WERI-Rb-1 (cell line): ENCODE measurements at regions not wholly inside any gene's neighbourhood (a gene's known extent, or its start where the extent isn't known, plus 50 kb on each side); places are given as distances from the start of the nearest gene placed in this dataset.

Source experiments
- DNase-seq: peaks from one replicate; pipeline ENCODE4 v3.0.0-alpha.2; 2020
- H3K27ac ChIP-seq: fragments of 250-450 bp; sonication (Bioruptor Pico); 2 replicates; pipeline ENCODE4 v1.5.1; 2020; ENCODE audit warnings: mild to moderate bottlenecking, moderate library complexity
- H3K27me3 ChIP-seq: fragments of 250-450 bp; sonication (Bioruptor Pico); 2 replicates; pipeline ENCODE4 v1.5.1; 2021; ENCODE audit warnings: mild to moderate bottlenecking, low read depth, moderate library complexity; ENCODE audit not compliant: insufficient read depth, severe bottlenecking
- H3K36me3 ChIP-seq: fragments of 250-450 bp; sonication (Bioruptor Pico); 2 replicates; pipeline ENCODE4 v1.5.1; 2020; ENCODE audit warnings: mild to moderate bottlenecking, moderate library complexity
- H3K4me3 ChIP-seq: 2 replicates; pipeline ENCODE4 v1.5.1; 2011; ENCODE audit warnings: low read depth, mild to moderate bottlenecking, control low read depth, low read length
- H3K9me3 ChIP-seq: fragments of 250-450 bp; sonication (Bioruptor Pico); 2 replicates; pipeline ENCODE4 v1.5.1; 2021; ENCODE audit warnings: mild to moderate bottlenecking, moderate library complexity; ENCODE audit not compliant: severe bottlenecking
- TF ChIP-seq, protein P1 (sequence below): IDR thresholded peaks from 2 replicates; pipeline ENCODE4 v1.5.1; 2011; ENCODE audit warnings: low read depth, mild to moderate bottlenecking, control low read depth, inconsistent platforms, low read length

DNA sequence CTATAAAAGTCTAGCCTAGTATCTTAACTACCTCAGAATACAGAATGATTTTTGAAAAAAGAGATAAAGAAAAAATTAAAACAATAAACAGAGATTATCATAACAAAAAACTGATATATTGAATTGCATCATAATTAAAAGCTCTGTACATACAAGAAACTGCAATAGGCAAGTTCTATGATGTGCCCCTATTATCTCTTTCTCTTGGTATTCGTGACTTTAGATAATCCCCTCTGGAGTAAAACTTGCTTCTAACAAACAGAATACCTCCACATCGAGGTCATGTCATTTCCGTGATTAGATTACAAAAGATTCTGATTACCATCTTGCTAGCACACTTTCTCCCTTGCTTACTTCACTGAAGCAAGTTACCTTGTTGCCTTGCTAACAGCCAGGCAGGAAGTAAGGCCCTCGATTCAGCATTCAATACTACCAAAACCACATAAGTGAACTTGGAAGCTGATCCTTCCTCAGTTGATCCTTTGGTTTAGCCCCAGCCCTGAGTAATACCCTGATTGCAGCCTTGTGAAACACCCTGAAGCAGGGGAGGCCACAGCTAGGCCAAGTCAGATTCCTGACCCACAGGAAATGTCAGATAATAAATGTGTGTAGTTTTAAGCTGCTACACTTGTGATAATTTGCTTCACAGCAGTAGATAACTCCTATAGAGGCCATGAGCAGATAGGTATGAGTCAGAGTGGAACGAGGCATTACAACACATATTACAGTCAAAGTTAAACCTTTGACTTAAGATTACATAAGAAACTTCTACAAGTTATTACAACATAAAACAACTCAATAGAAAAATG is 53.7 kb upstream of the TMX4 start:
- no peak for DNase-seq
- no peak overlapping the region for H3K4me3 ChIP-seq
- H3K27ac ChIP-seq = no peak overlapping the region

DNA sequence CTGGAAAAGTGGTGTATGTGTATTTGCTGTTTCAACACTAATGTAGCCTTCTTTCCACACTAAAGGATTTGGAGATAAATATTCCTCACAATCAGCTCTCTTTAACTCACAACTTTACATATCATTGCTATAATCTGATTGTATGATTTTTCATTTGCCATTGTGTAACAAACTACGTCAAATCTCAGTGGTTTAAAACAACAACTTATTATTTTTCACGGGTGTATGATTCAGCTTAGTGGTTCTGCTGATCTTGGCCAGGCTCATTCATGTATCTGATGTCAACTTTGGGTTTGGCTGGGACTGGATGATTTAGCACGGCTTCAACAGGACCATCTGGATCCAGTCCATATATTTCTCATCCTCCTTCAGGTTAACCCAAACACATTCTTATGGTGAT is 55.4 kb upstream of the TMX4 start:
- H3K27ac ChIP-seq = no peak overlapping the region
- no peaks in the 10 kb centered on the region for H3K36me3 ChIP-seq
- H3K9me3 ChIP-seq = no peaks in the 10 kb centered on the region
- H3K27me3 ChIP-seq = no peaks in the 10 kb centered on the region
- TF ChIP-seq, protein P1, sequence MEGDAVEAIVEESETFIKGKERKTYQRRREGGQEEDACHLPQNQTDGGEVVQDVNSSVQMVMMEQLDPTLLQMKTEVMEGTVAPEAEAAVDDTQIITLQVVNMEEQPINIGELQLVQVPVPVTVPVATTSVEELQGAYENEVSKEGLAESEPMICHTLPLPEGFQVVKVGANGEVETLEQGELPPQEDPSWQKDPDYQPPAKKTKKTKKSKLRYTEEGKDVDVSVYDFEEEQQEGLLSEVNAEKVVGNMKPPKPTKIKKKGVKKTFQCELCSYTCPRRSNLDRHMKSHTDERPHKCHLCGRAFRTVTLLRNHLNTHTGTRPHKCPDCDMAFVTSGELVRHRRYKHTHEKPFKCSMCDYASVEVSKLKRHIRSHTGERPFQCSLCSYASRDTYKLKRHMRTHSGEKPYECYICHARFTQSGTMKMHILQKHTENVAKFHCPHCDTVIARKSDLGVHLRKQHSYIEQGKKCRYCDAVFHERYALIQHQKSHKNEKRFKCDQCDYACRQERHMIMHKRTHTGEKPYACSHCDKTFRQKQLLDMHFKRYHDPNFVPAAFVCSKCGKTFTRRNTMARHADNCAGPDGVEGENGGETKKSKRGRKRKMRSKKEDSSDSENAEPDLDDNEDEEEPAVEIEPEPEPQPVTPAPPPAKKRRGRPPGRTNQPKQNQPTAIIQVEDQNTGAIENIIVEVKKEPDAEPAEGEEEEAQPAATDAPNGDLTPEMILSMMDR = no peak
- no peak for DNase-seq
- H3K4me3 ChIP-seq = no peak overlapping the region

More for the DNA sequence above, 53.7 kb upstream of the TMX4 start:
- TF ChIP-seq, protein P1 = no peak
- H3K9me3 ChIP-seq = no peaks in the 10 kb centered on the region
- no peaks in the 10 kb centered on the region for H3K27me3 ChIP-seq
- no peaks in the 10 kb centered on the region for H3K36me3 ChIP-seq

DNA sequence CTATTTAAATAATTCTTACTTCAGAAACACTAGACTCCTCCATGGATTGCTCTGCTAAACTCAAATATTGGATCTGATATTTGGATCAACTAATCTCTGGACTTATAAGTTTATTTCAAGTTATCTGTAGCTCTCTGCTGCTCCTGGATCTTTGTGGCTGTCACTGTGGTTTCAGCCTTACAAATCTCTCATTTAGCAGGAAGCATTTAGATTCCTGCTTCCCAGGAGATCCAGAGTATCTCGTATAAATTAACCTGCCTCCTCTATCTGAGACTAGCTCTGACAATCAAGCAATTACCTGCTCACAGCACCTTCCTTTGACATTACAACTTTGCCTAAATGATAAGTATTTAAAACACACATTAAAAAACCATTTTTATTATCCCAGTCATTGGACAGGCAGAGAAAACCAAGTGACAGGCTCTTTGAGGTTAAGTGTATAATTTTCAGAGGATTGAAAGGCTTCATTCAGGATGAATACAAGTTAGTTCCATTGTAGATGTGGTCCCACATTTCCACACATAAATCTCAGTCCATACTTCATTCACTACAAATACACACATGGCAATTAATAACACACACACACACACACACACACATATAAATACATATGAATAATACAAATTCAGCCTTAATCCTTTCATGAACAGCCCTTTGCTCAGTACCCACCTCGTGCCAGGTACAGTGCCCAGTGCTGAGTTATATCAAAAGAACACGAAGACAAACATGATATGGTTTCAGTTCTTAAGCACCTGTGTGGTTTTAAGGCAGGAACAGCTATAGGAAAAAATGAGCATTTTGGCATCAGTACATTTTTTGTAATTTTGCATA is 55.5 kb upstream of the PLCB1 start:
- no peaks in the 10 kb centered on the region for H3K27me3 ChIP-seq
- TF ChIP-seq, protein P1 = no peak
- no peaks in the 10 kb centered on the region for H3K9me3 ChIP-seq
- H3K27ac ChIP-seq = no peak overlapping the region
- no peak for DNase-seq
- no peak overlapping the region for H3K4me3 ChIP-seq
- no peaks in the 10 kb centered on the region for H3K36me3 ChIP-seq

DNA sequence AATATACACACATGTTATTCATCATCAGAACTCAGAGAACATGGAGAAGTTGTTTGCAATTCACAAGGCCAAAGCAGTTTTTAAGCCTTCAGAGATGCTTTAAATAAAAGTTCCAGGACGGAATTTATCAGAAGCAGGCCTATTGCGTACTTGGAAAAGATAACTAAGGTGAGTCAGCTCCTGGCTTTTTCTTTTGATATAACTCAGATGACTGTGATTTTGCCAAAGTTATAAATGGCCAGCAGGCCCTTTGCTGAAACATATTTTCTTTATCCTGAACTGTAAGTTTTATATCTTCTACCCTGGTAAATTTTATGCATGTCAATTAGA is 55.0 kb upstream of the PLCB1 start:
- TF ChIP-seq, protein P1 = no peak
- H3K4me3 ChIP-seq = no peak overlapping the region
- no peaks in the 10 kb centered on the region for H3K36me3 ChIP-seq
- H3K27me3 ChIP-seq = no peaks in the 10 kb centered on the region
- no peak for DNase-seq
- no peaks in the 10 kb centered on the region for H3K9me3 ChIP-seq
- H3K27ac ChIP-seq = no peak overlapping the region

DNA sequence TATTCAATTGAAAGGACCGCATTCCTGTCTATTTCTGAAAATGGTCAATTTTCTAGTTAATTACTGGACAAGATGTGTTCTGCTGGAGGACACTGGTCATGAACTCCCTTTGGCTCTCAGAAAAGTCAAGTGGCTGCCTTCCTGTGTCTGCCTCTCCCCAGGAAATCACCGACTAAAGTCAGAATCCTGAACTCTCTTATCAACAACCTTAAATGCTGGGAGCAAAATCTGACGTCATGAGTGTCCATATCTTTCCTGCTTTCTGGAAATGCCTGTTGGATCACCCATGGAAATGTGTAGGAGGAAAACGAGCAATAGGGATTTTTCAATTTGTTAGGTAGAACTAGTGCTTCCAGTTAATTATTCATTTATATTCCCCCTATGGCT is 53.5 kb upstream of the PLCB1 start:
- no peaks in the 10 kb centered on the region for H3K9me3 ChIP-seq
- H3K27me3 ChIP-seq = no peaks in the 10 kb centered on the region
- TF ChIP-seq, protein P1 = no peak
- no peaks in the 10 kb centered on the region for H3K36me3 ChIP-seq
- no peak for DNase-seq
- H3K4me3 ChIP-seq = no peak overlapping the region
- no peak overlapping the region for H3K27ac ChIP-seq
